GM18870 (cell line): ENCODE measurements at regions not wholly inside any gene's neighbourhood (a gene's known extent, or its start where the extent isn't known, plus 50 kb on each side); places are given as distances from the start of the nearest gene placed in this dataset.
"Not testable (repeated sequence)": the region's sequence is repeated elsewhere in the genome, so short reads cannot be mapped to it uniquely, and the experiment has no call there.

Source experiments
- ATAC-seq: cut with Tn5 transposase; IDR thresholded peaks from one replicate; pipeline ENCODE4 v1.9.1; 2021; ENCODE audit warnings: moderate library complexity; ENCODE audit not compliant: unreplicated experiment

DNA sequence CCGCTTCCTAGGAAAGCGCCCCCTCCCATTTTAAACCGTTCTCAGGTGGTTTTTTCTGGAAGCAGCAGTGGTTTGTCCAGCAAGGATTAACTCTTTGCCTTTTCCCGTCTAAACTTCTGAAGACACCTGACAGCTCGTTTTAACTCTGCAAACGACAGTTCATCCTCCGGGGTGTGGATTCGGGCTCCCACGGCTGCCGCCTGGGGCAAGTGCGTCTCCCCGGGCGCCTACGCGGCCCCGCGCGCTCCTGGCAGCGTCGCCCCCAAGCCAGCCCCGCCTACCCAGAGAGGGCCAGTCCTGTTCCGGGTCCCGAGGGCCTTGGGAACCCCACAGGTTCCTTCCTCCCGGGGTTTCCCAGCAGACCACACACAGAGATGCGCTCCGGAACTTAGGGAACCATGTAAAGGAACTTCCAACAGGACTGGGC, 54.4 kb downstream of the PRR18 start:
- no peak for ATAC-seq

DNA sequence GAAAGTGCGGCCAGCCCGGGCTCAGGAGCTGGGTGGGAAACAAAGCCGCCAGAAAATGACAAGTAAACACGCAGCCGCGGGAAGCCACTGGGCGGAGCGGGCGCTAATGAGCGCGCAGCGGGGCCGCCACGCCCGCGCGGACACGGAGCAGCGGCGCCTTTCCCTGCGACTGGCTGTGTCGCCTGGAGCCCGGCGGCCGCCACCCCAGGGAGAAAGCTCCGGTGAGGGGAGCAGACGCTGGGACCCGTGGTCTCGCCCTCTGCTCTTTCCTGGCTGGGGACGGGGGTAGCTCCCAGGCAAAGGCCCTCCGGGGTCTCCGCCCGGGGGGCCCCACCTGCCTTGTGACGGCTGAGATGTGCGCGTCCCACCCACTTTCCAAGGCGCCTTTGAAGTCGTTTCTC, 54.9 kb downstream of the PRR18 start:
- ATAC-seq: no peak

DNA sequence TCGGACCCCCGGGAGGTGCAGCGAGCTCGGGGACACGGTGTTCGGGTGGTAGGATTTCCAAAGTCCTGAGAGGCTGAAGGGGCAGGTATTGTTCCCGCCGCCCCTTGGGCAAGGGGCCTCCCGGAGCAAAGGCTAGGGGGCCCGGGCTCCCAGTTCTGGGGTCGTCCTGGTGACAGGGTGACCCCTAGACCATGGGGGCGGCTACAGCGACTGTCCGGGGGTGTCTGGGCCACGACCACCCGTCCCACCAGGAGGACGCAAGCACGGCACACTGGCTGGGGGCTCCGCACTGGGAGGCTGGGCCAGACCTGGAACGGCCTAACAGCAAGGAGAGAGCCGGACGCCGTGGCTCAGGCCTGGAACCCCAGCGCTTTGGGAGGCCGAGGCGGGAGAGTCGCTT, 55.6 kb downstream of the PRR18 start:
- no peak for ATAC-seq

DNA sequence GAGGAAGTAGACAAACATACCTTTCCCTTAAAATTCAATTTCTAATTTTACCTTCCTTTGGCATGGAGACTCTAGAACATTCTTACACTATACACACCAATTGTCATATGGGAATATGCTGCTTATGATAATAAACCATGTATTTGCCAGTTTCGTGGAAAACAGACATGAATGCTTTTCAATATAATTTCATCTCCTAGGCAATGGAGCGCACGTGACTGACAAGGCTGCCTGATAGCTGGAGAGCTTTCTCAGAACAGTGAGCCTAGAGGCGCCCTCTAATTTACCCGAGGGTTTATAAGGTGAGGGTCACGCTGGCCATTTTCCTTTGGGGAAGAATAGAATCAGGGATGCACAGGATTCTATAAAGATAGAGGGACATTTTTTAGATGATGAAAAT, 56.5 kb downstream of the PRR18 start:
- ATAC-seq: no peak

DNA sequence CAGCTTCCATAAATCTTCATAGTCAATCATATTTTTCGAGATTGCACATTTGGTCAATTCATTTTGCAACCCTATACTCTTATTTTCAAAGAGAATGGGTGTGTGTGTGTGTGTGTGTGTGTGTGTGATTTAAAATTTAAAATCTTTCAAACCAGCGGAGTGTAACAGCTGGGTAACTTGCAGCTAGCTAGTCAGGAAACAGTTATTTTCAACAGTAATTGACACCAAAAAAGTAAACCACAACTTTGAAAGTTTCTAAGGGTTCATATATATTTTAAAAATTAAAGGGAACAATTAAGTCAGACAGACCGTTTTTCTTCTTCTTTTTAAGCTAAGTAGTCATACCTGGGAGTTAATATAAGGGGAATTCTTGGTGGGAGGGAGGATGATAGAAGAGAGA, 57.0 kb downstream of the PRR18 start:
- no peak for ATAC-seq

DNA sequence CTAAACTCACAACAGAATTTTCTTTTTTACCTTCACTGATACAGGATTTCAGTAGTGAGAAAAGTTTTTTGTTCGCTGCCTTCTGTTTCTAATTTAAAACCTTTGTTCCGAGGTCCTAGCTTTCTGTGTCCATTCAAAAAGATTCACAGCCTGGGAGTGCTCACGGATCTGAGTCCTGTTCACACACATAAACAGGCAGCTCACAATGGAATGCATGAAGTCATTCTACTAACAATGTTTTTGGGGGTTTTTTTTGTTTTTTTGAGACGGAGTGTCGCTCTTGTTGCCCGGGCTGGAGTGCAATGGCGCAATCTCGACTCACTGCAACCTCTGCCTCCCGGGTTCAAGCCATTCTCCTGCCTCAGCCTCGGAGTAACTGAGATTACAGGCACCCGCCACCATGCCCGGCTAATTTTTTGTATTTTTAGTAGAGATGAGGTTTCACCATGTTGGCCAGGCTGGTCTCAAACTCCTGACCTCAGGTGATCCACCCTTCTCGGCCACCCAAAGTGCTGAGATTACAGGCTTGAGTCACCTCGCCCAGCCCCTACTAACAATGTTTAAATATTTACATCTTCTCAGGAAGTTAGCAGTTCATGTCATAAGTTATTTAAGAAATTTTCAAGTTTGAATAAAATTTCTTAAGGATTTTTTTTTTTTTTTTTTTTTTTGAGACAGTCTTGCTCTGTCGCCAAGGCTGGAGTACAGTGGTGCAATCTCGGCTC, 59.0 kb downstream of the PRR18 start:
- not testable (repeated sequence) for ATAC-seq

DNA sequence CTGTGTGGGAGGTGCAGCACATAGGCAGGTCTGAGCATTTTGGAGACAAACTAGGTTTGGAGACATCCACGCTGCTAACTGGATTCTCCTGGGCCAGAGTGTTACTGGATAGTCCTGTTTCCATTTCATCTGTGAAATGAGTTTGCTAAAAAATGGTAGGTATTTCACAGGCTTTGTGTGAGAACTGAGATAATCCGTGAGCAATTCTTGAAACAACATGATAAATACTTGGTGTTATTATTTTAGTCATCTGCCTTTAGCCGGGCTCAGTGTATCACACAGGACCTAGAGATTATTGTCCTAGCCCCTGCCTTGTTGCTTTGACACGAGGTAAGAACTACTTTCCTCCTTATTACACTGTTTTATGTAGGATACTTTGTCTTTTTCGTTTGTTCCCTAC, 63.0 kb downstream of the PRR18 start:
- no peak for ATAC-seq

DNA sequence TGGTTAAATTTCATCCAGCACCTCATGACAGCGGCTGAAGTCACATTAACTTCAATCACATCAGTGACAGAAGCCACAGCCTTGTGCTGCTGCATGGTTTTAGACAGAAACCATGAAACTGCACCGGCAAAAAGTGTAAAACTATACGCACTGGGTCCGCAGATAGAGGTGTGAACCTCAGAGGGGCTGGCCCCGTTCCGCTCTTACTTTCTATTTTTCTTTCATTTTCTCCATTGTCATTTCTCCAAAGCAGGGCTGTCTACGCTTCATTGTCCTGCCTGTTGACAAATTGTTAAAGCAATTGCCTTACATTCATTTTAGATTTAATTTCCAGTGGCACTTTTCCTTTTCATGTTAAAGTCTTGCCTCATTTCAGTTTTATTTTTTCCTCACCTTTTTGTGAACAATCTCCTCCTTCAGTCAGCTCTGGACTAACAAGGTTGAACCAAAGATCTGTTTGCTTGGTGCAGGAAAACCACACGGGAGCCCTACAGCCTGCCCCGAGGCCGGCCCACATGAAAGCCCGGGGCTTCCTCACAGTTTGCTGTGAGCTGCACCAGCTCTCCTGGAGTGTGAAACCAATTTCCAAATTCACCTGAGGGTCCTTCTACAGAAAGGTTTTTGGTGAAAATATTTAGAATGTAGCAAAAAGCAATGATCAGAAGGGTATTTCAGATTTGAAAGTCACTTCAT, 63.7 kb downstream of the PRR18 start:
- ATAC-seq: peak; percentile 90

DNA sequence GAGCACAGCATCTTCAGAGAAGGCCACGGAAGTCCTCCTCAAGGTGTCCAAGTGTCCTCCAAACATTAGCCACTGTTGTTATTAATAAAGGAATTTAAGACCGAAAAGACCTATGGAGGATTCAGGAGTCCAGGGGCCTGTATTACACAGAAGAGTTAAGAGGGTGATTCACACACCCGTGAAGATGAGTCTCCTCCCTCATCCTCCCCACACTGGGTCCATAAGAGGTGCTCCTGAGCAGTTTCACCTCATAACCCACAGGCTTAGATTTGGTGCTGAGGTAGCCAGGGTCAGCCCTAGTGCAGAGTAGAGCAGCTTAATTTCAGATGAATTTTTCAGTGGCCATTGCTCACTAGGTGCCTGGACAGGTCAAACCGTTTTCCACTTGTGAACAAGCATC, 65.3 kb downstream of the PRR18 start:
- ATAC-seq: no peak

DNA sequence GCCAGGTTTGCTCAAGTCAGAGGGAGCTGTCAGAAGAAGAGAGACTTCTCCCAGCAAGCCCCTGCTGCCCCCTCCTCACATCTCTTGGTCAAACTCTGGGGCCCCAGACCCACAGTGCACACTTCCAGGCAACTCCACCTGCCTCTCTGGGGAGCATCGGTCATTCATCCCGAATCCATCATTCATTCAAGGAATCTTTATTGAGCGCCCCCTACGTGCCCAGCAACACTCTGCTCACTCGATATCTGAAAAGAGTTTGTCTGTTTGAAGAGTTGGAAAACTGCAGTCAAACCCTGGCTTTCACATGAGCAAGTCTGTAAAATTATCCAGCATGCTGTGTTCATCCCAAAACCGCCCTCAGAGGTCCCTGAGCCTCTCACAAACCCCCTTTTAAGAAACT, 66.2 kb downstream of the PRR18 start:
- ATAC-seq: no peak

DNA sequence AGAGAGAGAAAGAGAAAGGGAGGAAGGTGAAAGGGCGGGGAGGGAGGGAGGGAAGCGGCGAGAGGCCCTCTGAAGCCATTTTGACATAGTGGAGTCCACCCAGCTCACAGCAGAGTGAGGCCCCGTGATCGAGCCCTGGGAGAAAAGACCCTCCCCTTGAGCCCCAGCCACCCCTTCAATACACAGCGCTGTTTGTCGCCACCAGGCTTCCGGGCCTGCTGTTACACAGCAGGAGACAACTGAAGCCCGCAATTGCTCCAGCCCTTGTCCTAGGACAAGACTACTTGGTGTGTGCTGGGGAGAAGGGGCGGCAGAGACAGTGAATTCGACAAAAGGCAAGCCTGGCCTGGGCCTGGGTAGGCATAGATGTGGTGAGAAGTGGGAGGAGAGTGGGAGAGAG, 67.3 kb downstream of the PRR18 start:
- ATAC-seq: no peak

DNA sequence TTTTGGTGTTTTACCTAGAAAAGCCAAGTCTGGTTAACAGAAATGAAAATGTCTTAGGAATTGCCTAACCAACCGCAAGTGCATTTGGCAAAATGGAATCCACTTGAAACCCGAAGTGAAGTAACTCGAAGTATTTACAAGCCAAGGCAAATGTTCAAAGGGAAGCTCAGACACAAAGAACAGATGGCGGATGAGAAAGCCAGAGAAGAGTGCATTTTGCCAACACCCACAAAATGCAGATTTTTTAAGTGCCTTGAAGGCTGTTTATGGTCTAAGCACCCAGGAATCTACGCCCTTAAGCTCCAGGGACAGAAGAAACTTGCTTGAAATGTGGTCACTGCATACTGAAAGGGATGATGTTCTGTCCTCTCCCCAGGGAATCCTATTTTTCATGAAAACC, 70.0 kb upstream of the TBXT start:
- no peak for ATAC-seq

DNA sequence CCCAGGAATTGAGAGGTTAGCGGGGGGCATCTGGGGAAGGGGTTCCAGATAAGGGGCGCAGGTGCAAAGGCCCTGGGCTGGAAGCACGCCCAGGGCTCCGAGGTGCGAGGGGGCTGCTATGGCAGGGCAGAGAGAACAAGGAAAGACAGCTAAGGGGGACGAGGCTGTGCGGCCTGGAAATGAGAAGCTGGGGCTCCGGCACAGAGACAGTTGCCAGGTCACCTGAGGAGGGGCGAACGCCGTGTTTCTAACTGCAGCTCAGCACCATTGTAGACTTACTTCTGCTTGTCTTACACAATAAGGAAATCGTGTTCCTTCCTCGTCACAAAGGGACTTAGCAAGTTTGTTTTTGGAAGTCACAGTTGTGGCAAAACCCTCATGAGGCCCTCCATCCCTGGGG, 68.9 kb upstream of the TBXT start:
- no peak for ATAC-seq

DNA sequence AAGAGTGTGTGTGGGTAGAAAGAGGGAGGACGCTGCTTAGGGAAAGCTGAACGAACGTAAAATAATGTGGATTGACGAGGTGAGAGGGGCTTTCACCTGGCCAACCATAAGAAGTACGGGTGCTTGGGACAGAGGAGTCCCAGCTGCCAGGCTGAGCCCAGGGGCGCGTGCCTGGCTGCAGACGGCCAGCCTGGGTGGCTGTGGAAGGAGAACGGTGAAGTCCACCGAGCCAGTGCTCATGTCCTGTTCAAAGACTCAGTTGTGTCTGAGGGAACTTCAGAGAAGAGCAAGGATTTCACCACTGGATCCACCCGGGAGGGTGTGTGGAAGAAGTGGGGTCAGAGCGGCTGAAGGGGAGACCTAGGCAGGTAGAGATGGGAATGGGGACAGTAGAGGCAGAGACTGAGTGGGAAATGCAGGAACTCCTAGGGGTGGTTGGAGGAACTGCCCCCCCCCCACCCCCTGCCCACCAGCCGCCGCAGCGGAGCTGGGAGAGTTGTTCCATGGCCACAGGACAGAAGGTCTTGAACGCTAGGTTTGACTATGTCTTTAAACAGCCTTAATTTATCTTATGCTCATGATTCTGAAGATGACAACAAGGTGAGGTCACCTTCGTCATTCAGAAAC, 68.1 kb upstream of the TBXT start:
- ATAC-seq: no peak

DNA sequence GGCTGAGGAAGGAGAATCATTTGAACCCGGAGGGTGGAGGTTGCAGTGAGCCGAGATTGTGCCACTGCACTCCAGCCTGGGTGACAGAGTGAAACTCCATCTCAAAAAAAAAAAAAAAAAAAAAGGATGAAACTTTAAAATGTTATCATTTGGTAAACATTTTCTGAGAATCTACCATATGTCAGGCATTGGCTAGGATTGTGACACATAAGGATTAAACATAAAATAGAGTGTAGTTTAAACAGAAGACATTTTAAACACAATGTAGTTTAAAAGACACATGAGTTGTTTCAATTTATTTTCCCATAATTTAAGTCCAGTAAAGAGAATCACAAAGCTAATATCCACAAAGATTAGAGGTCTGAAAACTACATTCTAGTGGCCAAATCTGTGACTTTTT, 63.5 kb upstream of the TBXT start:
- ATAC-seq: not testable (repeated sequence)

DNA sequence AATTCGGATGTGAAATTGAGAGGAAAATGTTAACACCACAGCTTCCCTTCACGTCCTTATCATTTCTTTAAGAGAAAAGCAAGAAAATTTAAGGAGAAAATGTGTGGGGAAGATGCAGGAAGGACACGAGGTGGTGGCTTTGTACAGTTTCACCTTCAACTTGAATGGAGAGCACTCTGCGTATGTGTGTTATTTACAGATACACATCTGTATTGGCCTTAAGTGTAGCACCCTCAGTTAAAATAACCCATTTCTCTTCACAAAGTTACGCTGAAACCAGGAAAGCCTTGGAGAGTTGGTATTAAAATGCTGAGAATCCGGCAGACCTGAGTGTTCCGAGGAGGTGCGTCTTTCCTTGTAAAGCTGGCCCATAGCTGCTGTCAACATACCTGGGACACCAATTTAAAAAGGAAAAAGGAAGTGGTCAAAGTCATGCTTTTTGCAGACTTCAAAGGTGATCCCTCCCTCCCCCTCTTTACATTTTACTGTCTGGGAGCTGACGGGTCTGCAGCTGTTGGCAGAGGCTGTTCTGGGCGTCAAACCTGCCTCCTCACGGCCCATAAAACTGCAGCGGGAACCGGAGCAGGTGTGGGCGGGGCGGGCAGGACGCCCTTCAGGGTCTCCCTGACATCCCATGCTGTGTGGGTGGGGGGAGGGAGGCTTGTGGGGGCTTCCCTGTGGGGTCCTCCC, 61.3 kb upstream of the TBXT start:
- no peak for ATAC-seq

DNA sequence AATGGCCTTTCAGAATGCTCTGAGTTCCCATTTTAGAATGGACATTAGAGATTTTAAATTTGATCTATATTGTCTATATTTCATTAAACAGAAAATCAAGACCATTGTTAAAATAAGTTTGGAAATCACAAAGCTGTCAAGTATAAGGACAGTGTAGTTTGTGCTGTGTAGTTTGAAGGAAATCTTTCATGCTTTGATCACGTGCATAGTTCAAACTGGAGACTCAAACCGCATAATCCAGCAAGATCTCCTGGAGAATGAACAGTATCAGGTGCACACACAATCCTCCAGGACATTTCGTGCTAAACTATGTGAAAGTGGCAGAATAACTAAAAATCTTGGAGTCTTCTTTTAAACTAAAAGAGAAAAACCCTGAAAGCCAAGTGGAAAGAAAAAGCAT, 60.8 kb upstream of the TBXT start:
- no peak for ATAC-seq

DNA sequence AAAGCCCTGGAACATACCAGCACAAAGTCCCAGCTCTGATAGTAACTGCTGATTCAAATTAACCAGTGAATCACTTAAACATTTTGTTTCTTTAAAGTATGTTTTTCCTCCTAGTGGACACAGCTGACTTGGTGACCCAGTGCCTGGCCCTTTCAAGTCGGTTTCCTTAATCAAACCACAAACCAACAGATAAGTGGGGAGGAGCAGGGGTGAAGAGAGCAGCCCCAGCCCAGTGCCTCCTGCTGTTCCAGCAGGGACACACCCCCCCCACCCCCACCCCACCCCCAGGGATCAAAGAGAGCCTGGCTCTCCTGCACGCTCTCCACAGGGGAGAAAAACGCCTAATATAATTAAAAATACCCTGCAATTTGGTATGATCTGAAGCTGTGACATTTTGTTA, 55.4 kb upstream of the TBXT start:
- ATAC-seq: no peak

DNA sequence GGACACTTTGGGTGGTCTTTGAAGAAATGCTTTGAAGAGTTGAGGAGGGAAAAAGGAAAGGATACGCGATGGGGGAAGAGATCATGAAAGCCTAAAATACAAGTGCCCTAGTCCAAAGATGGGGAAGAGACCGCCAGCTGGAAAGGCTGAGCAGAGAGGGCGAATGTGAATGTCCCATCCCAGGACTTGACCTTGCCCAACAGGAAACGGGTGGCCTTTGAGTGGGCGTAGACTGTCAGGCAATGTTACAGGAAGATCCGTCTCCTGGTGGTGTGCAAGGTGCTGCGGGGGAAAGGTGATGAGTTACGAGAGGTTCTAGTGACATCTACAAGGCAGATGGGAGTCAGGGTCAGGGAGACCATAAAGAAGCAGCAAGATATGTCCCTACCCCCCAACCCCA, 55.0 kb upstream of the TBXT start:
- no peak for ATAC-seq

DNA sequence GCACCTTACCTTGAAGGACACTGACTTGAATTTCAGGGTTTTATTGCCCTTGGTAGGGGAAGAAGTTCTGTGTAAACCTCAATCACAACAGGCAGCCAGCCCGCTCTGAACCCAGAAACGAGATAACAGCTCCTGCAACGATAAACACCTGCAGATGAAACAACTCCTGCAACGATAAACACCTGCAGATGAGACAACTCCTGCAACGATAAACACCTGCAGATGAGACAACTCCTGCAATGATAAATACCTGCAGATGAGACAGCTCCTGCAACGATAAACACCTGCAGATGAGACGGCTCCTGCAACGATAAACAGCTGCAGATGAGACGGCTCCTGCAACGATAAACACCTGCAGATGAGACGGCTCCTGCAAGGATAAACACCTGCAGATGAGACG, 54.0 kb upstream of the TBXT start:
- ATAC-seq: no peak

DNA sequence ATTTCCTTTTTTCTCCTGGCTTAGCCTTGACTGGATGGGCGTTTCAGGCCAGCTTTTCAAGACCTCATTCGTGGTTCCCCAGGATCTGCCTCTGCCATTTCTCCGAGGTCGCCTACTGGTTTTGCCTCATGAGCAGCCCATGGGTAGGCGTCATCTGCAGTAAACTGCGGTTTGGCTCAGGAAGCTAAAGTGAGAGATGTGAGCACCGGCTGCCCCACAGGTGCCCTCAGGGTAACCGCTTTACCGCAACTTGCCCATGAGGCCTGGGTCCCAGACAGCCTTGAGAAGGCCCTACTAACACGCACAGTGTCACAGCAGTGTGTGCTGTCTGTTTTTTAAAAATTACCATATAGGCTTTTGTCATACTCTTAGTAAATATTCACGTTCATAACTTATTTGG, 53.4 kb upstream of the TBXT start:
- ATAC-seq: no peak
